Body of pancreas (tissue), 4 donors: ENCODE measurements at regions not wholly inside any gene's neighbourhood (a gene's known extent, or its start where the extent isn't known, plus 50 kb on each side); places are given as distances from the start of the nearest gene placed in this dataset.
"Not testable (repeated sequence)": the region's sequence is repeated elsewhere in the genome, so short reads cannot be mapped to it uniquely, and the experiment has no call there.

Experiments
- ATAC-seq: fragments of 150-250 bp; one replicate; pipeline ENCODE4 v1.9.1; 2016
- DNase-seq, 4 donors: peaks; one replicate each; pipeline ENCODE4 v3.0.0-alpha.2; 2019
- H3K27ac ChIP-seq, 4 donors: fragments of 200-600 bp; sonication (generic); 1 replicate in 3 of 4; 2 replicates in 1 of 4; pipeline versions ENCODE4 v1.5.1 to v1.6.1; 2016 to 2019; ENCODE audit warnings: mild to moderate bottlenecking in 1 of 4, mixed read lengths in 1 of 4, moderate library complexity in 1 of 4
- H3K27me3 ChIP-seq, 2 donors: fragments of 200-600 bp; sonication (generic); one replicate each; pipeline ENCODE4 v1.6.0; 2016; ENCODE audit warnings: mild to moderate bottlenecking in 1 of 2
- H3K36me3 ChIP-seq, 2 donors: fragments of 200-600 bp; sonication (generic); replicated peaks in 1 of 2; 2 replicates each; pipeline ENCODE4 v1.5.1; 2016; ENCODE audit warnings: low read depth in 2 of 2; ENCODE audit not compliant: insufficient read depth in 1 of 2
- H3K4me1 ChIP-seq: fragments of 200-600 bp; sonication (generic); one replicate; pipeline ENCODE4 v1.6.0; 2016
- H3K4me3 ChIP-seq, 2 donors: fragments of 200-600 bp; sonication (generic); 1 replicate in 1 of 2; 2 replicates in 1 of 2; pipeline ENCODE4 v1.5.1; 2016 to 2019
- H3K9me3 ChIP-seq, 3 donors: fragments of 200-600 bp; sonication (generic); 1 replicate in 2 of 3; 2 replicates in 1 of 3; pipeline ENCODE4 v1.5.1; 2016
- CTCF ChIP-seq, 7 experiments: fragments of 450-650 bp in 4 of 7; fragments of 200-600 bp in 3 of 7; sonication (generic) in 3 of 7; IDR thresholded peaks; one replicate each; pipeline ENCODE4 v1.5.1; 2016 to 2019; ENCODE audit warnings: antibody characterized with exemption in 7 of 7
- POLR2A ChIP-seq, 3 donors: fragments of 450-650 bp; IDR thresholded peaks; one replicate each; pipeline ENCODE4 v1.6.1; 2016; ENCODE audit warnings: antibody characterized with exemption in 3 of 3, mild to moderate bottlenecking in 2 of 3
- WGBS, 2 donors: methylation state at CpG; one replicate each; pipeline ENCODE4 v1.1.5; 2017; 5-methylcytosine and 5-hydroxymethylcytosine counted together
- intact Hi-C: fragments of 100-400 bp; cut with DNase I; formaldehyde crosslinking; loops from one replicate; pipeline ENCODE4 v1.15.1; 2023

DNA sequence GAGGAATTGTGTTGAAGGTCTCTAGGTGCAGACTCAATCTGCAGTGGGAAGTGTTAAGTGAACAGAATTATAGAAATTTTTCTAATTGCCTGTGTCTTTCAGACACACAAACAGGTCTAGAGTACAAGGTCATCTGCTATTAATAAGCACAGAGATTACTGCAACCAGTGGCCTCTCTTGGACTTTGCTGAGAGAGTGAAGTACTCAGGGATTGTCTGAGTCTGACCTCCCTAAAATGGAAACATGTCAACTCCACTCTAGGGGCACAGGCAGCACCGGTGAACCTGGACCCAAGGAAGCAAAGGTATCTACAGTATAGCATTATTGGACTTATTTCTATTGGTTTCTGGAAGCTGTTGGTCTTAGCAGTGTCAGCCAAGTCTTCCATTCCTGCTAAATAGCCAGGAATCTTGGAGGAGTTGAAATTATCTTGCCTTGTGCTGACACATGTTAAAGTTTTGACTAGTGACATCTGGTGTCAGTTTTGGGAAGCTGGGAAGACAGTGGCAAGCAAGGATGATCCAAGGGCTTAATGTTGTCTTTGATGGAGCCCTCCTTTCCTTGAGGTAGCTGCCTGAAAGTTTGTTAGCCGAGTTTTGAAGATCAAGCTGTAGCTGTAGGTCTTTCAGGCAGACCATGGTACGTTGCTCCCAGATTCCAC lies 61.1 kb upstream of the NMUR2 start:
- DNase-seq, result no peak
- H3K4me3 ChIP-seq, result no peak overlapping the region
- no peaks in the 10 kb centered on the region for H3K27me3 ChIP-seq
- WGBS, 2 donors, result 63 to 67% methylated on average over 3 of the region's 3 CpGs
- intact Hi-C loops, result no loop called here
- TF ChIP-seq CTCF (IDR thresholded peaks at IDR 0.05) (no peak), POLR2A (IDR thresholded peaks at IDR 0.05) (no peak)
- H3K4me1 ChIP-seq, result no peaks in the 10 kb centered on the region
- H3K27ac ChIP-seq, result no peak overlapping the region
- H3K36me3 ChIP-seq, result no peaks in the 10 kb centered on the region
- H3K9me3 ChIP-seq, result no peaks in the 10 kb centered on the region
- ATAC-seq, result no peak

DNA sequence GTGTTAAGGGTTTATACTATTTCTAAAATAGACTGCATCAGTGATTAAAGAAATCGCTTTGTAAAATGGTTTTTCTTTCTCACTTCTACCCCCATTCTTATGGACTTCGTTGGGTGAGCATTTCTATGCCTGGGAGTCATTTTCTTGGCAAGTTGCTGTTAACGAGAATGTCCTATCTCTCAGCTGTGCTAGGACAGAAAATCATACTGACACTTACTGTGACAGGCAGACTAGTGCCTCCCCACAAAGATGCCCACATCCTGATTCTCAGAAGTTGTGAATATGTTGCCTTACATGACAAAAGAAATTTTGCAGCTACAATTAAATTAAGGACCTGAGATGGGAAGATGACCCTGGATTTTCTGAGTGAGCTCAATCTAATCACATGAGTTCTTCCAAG lies 65.1 kb upstream of the NMUR2 start:
- Histone ChIP-seq H3K36me3 (no peaks in the 10 kb centered on the region), H3K4me1 (no peaks in the 10 kb centered on the region), H3K27ac (no peak overlapping the region), H3K9me3 (no peaks in the 10 kb centered on the region), H3K4me3 (no peak overlapping the region), H3K27me3 (no peaks in the 10 kb centered on the region)
- no peak for DNase-seq
- intact Hi-C loops, result no loop called here
- 27 to 36% methylated on average over 3 of the region's 3 CpGs for WGBS, 2 donors
- ATAC-seq, result no peak
- TF ChIP-seq POLR2A (IDR thresholded peaks at IDR 0.05) (no peak), CTCF (IDR thresholded peaks at IDR 0.05) (no peak)

- Histone ChIP-seq H3K4me1 (no peaks in the 10 kb centered on the region), H3K4me3 (no peak overlapping the region), H3K36me3 (no peaks in the 10 kb centered on the region), H3K27ac (no peak overlapping the region), H3K27me3 (no peaks in the 10 kb centered on the region), H3K9me3 (no peaks in the 10 kb centered on the region)
- DNase-seq (no peak), ATAC-seq (no peak)
- intact Hi-C loops, result no loop called here
- TF ChIP-seq CTCF (IDR thresholded peaks at IDR 0.05) (no peak), POLR2A (IDR thresholded peaks at IDR 0.05) (no peak)
Measured at GRCh38 chr5:152472083-152472482, 67.0 kb upstream of the NMUR2 start.

GRCh38 chr5:152474961-152475360 lies 69.9 kb upstream of the NMUR2 start:
- ATAC-seq (no peak), DNase-seq (no peak)
- Histone ChIP-seq H3K27me3 (no peaks in the 10 kb centered on the region), H3K9me3 (no peaks in the 10 kb centered on the region), H3K27ac (no peak overlapping the region), H3K4me1 (no peaks in the 10 kb centered on the region), H3K4me3 (no peak overlapping the region), H3K36me3 (no peaks in the 10 kb centered on the region)
- 12 to 22% methylated on average over 1 of the region's 1 CpG for WGBS, 2 donors
- no peak for TF ChIP-seq POLR2A (IDR thresholded peaks at IDR 0.05)
- no peak for TF ChIP-seq CTCF (IDR thresholded peaks at IDR 0.05)
- intact Hi-C loops, result no loop called here

DNA sequence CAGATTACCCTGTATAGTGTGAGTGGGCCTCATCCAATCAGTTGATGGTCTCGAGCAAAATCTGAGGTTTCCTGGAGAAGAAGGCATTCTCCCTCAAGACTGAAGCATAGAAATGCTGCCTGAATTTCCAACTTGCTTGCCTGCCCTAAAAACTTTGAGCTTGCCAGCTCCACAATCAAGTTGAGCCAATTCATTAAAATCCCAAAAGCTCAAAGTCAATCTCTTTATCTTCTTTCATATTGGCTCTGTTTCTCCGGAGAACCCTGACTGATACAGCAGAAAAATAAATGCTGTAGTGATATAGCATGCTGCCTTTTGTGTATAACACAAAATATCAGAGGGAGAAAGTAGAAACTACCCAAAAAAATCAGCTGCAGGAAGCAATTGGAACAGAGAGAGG lies 72.5 kb upstream of the NMUR2 start:
- no peaks in the 10 kb centered on the region for H3K9me3 ChIP-seq
- H3K4me3 ChIP-seq, result no peak overlapping the region
- TF ChIP-seq POLR2A (IDR thresholded peaks at IDR 0.05), result no peak
- no peak for TF ChIP-seq CTCF (IDR thresholded peaks at IDR 0.05)
- no peak for DNase-seq
- intact Hi-C loops, result no loop called here
- WGBS, 2 donors, result 60 to 62% methylated on average over 2 of the region's 2 CpGs
- H3K4me1 ChIP-seq, result no peaks in the 10 kb centered on the region
- no peaks in the 10 kb centered on the region for H3K36me3 ChIP-seq
- no peaks in the 10 kb centered on the region for H3K27me3 ChIP-seq
- no peak for ATAC-seq
- no peak overlapping the region for H3K27ac ChIP-seq

DNA sequence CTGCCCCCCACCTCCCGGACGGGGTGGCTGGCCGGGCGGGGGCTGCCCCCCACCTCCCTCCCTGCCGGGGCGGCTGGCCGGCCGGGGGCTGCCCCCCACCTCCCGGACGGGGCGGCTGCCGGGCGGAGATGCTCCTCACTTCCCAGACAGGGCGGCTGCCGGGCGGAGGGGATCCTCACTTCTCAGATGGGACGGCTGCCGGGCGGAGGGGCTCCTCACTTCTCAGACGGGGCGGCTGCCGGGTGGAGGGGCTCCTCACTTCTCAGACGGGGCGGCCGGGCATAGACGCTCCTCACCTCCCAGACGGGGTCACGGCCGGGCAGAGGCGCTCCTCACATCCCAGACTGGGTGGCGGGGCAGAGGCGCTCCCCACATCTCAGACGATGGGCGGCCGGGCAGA lies 74.8 kb upstream of the NMUR2 start:
- H3K4me3 ChIP-seq, H3K36me3 ChIP-seq, H3K4me1 ChIP-seq, H3K27me3 ChIP-seq, ATAC-seq, H3K9me3 ChIP-seq, H3K27ac ChIP-seq, intact Hi-C loops, DNase-seq: not testable (repeated sequence)
- WGBS, 2 donors, result 91% methylated on average over 15 of the region's 35 CpGs; no CpG with 5 or more reads in 1 of the 2 donors

DNA sequence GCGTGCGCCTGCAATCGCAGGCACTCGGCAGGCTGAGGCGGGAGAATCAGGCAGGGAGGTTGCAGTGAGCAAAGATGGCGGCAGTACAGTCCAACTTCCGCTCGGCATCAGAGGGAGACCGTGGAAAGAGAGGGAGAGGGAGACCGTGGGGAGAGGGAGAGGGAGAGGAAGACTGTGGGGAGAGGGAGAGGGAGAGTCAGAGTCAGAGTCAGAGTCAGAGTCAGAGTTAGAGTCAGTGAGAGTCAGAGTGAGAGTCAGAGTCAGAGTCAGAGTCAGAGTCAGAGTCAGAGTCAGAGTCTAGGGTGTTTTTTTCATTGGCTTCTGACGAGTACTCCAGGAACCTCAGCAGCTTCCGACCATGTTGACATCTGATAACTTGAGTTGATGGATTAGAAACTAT lies 75.6 kb upstream of the NMUR2 start:
- H3K27me3 ChIP-seq, H3K36me3 ChIP-seq, H3K27ac ChIP-seq, ATAC-seq, H3K4me1 ChIP-seq, H3K4me3 ChIP-seq, H3K9me3 ChIP-seq, DNase-seq, intact Hi-C loops: not testable (repeated sequence)
- 77 to 84% methylated on average over 12 of the region's 12 CpGs for WGBS, 2 donors
